Bronchial epithelial cell (primary cell): ENCODE measurements at regions not wholly inside any gene's neighbourhood (a gene's known extent, or its start where the extent isn't known, plus 50 kb on each side); places are given as distances from the start of the nearest gene placed in this dataset.

ENCODE experiments used
- DNase-seq: peaks from one replicate; pipeline ENCODE4 v3.0.0-alpha.2; 2010; ENCODE audit warnings: low read depth
- FAIRE-seq: peaks from 2 replicates; lab custom pipeline; 2011; peaks lifted over from hg19 to GRCh38; lab: Jason Lieb, UNC
- H3K27me3 ChIP-seq: 2 replicates; pipeline ENCODE4 v1.5.1; 2011; ENCODE audit warnings: low read length; ENCODE audit not compliant: control insufficient read depth, insufficient read depth
- H3K36me3 ChIP-seq: 2 replicates; pipeline ENCODE4 v1.5.1; 2011; ENCODE audit warnings: low read length; ENCODE audit not compliant: control insufficient read depth, insufficient read depth
- H3K4me3 ChIP-seq: 2 replicates; pipeline ENCODE4 v1.5.1; 2011; ENCODE audit warnings: mild to moderate bottlenecking, low read depth, low read length, control low read depth
- CTCF ChIP-seq: IDR thresholded peaks from 2 replicates; pipeline ENCODE4 v1.5.1; 2011; ENCODE audit warnings: mild to moderate bottlenecking, moderate library complexity, low read length, control low read depth, inconsistent platforms; ENCODE audit not compliant: insufficient read depth, severe bottlenecking

DNA sequence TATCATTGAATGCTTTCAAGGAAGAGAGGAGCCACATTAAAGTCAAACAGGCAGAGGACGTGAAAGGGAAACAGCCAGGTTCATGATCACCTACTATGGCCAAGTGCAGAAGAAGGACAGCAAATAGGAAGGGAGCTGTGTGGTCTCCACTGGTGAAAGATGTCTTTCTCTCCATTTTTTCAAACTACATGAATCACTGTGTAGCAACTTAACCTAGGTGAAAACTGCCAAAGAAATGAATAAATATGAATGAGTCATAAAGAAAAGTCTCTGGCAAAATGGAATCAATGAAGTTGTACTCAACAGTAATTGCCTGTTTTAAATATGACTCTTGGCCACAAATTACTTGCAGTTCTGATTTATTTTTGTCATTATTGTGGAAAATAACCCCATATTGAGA lies 452.6 kb upstream of the PKDCC start:
- H3K36me3 ChIP-seq, result no peaks in the 10 kb centered on the region
- FAIRE-seq (no peak), DNase-seq (peak; percentile 48)
- TF ChIP-seq CTCF, result no peak
- no peaks in the 10 kb centered on the region for H3K27me3 ChIP-seq
- H3K4me3 ChIP-seq, result no peak overlapping the region

GRCh38 chr2:41597680-41598079 lies 450.1 kb upstream of the PKDCC start:
- H3K4me3 ChIP-seq, result no peak overlapping the region
- no peak for FAIRE-seq
- DNase-seq, result peak; percentile 1
- no peaks in the 10 kb centered on the region for H3K36me3 ChIP-seq
- no peak for TF ChIP-seq CTCF
- H3K27me3 ChIP-seq, result no peaks in the 10 kb centered on the region

GRCh38 chr2:41598161-41598894 lies 449.5 kb upstream of the PKDCC start:
- Histone ChIP-seq H3K27me3 (no peaks in the 10 kb centered on the region), H3K36me3 (no peaks in the 10 kb centered on the region), H3K4me3 (no peak overlapping the region)
- FAIRE-seq, result no peak
- no peak for TF ChIP-seq CTCF
- DNase-seq, result no peak

DNA sequence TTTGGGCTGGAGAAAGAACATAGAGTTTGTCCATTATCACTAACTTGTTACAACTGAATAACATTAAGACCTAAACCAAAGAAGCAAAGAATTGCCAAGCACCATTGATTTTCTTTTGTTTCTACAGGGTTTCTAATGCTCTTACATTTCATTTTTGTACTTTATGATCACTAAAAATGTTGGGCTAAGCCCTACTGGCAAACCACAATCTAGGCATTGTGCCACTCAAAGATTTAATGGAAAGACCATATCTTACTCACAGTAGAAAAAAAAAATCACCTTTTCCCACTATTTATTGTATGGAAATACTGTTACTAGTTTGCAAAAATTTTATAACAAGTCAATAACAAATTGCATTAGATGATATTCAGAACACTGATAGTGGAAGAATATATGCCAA lies 447.4 kb upstream of the PKDCC start:
- no peaks in the 10 kb centered on the region for H3K27me3 ChIP-seq
- H3K4me3 ChIP-seq, result no peak overlapping the region
- TF ChIP-seq CTCF, result no peak
- DNase-seq (no peak), FAIRE-seq (no peak)
- no peaks in the 10 kb centered on the region for H3K36me3 ChIP-seq

DNA sequence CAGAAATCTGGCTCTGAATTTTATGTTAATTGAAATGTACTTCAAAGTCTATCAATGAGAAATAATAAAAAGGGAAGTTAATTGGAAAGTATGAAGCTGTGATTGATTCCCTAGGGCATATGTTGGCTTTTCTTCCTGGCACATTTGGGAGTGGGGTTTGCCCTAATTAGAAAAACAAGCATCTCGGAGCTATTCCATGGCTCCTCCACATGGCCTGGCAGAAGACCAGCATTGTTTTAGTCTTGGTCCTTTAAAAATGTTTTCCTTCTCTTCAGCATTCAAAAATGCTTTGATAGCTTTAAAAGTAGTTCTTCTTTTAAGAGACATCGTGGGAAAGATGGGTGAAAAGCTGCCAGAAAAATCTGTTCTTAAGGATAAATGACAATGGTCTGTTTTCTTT lies 445.5 kb upstream of the PKDCC start:
- FAIRE-seq, result no peak
- TF ChIP-seq CTCF, result no peak
- no peaks in the 10 kb centered on the region for H3K27me3 ChIP-seq
- no peaks in the 10 kb centered on the region for H3K36me3 ChIP-seq
- H3K4me3 ChIP-seq, result no peak overlapping the region
- no peak for DNase-seq

DNA sequence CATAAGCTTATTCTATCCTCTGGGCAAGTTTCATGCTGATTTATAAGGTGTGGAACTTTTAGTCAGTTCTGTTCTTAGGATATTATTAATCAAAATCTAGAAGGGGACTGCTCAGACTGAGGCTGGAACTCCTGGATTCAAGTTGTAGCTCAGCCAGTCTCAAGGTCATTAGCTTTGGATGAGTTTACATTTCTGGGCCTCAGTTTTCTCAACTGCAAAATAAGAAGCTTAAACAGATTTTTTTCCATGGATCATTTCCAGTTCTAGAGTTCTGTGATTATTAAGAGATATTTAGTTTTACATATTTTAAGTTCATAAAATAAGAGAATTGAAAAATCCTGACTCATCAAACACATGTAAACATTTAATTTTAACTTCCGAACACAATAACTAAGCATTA lies 442.5 kb upstream of the PKDCC start:
- no peak for FAIRE-seq
- TF ChIP-seq CTCF, result no peak
- no peaks in the 10 kb centered on the region for H3K36me3 ChIP-seq
- H3K27me3 ChIP-seq, result no peaks in the 10 kb centered on the region
- H3K4me3 ChIP-seq, result no peak overlapping the region
- no peak for DNase-seq
